Activated CD4-positive, alpha-beta T cell treated with anti-CD3 and anti-CD28 coated beads, Interleukin-2, amount 50 U/mL, for 16 hours (primary cell): ENCODE measurements at regions not wholly inside any gene's neighbourhood (a gene's known extent, or its start where the extent isn't known, plus 50 kb on each side); places are given as distances from the start of the nearest gene placed in this dataset.
"Not testable (repeated sequence)": the region's sequence is repeated elsewhere in the genome, so short reads cannot be mapped to it uniquely, and the experiment has no call there.

ENCODE experiments used
- DNase-seq: peaks from one replicate; pipeline ENCODE4 v3.0.0-alpha.2; 2020

GRCh38 chr15:81765816-81766215, 280.0 kb downstream of the MEX3B start:
- DNase-seq = no peak

GRCh38 chr15:81763304-81763703, 282.5 kb downstream of the MEX3B start:
- no peak for DNase-seq

GRCh38 chr15:81760686-81761085, 285.1 kb downstream of the MEX3B start:
- DNase-seq = no peak

- DNase-seq = no peak
These were observed 287.0 kb downstream of the MEX3B start for GRCh38 chr15:81758818-81759284.

GRCh38 chr15:81755626-81756025, 290.2 kb downstream of the MEX3B start:
- no peak for DNase-seq

DNA sequence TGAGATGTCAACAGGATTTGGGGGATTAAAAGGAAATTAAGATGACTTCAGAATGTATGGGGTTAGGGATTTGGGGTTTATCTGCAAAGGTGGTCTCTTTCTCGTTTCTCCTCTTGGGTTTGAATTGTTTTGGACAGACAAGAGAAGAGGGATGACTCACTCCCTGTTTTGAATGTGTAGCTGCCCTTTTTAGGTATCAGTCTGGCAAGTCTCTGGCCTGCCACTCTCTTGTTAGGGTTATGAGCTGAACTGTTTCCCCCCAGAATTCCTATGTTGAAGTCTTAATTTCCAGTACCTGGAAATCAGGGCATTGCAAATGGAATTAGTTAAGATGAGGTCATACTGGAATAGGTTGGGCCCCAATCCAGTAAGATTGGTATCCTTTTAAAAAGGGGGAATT, 291.7 kb downstream of the MEX3B start:
- DNase-seq = no peak

- DNase-seq = no peak
These were observed 292.8 kb downstream of the MEX3B start for GRCh38 chr15:81752974-81753373.

DNA sequence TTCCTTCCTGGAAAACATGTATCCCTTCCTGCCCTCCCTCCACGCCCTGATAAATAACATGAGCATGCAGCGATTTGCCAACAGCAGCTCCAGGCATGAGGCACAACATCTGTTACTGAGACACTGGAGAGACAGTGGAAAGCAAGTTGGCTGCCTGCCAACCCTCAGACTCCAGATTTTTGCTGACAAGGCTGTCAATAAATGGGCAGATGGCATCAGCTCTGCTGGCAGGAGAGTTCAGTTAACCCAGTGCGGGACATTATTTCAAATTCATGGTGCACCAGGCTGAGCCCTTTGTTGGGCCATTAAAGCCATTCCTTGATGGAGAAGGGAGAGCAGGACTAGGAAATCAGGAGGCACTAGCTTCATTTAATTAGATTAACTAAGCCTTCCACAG, 293.3 kb downstream of the MEX3B start:
- no peak for DNase-seq

- DNase-seq = no peak
These were observed 293.8 kb downstream of the MEX3B start for GRCh38 chr15:81751816-81752545.

- no peak for DNase-seq
These were observed 294.6 kb downstream of the MEX3B start for GRCh38 chr15:81751256-81751655.

DNA sequence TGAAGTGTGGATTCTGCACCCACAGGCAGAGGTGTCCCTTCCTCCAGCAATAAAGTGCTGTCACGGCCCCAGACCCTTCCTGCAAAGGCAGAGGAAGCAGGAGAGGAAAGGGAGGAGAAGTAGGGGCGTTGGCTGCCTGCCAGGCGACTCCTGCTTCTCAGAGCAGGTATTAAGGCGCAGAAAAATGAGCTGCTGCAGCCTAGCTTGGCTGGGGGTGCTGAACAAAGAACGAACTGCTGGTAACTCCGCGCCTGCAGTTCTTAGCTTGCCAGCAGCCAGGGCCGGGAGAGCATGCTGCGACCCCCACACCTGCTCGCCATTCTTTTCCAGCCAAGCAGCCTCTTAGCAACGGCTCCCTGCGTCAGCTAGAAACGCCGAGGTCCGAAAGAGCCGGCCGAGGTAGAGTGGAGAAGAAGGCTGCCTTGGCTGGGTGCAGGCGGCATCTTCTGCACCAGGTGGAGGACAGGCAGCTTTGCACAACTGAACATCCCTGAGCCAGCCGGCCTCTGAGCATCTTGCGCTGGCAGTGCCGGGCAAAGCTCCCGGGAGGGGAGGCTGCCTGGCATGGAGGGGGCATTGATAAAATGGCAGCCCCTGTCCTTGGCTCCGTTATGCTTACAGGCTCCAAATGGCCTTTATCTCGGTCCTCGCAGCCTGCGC, 296.0 kb downstream of the MEX3B start:
- DNase-seq = no peak

GRCh38 chr15:81747482-81747881, 298.3 kb downstream of the MEX3B start:
- DNase-seq = no peak

DNA sequence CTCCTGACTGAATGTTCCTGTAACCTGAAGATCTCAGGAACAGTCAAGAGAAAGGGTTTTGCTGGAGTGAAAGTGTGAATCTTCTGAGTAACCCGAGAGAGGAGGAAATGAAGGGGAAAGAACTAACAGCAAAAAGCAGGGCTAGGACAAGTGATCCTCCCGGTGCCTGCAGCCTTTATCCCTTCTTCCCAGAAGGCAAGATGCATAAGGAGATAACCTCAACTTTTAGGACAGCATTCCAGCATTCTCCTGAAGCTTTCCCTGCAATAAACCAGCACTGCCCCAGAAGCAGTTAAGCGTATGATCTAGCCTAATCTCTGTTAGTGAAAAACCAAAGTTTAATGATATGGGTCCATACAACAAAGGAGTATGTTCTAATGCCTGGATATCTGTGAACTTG, 298.8 kb downstream of the MEX3B start:
- DNase-seq = no peak

DNA sequence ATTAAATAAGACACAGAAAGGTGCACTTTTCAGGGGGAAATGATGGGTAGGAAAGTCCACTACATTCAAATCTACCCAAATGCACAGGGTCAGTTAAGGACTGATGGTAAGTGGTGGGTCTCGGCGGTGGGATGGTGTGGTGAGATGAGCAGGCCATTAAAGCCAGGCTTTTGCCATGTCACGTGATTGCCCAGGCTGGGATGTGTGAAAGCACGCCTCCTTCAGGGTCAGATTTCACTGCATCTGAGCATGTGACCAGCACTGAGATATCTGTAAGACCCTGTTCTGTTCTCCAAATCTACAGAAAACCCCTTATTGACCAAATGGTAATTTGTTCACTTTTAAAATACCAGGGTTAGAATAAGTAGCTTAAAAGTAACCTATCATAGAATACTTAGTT, 301.5 kb downstream of the MEX3B start:
- no peak for DNase-seq

GRCh38 chr15:81740416-81740815, 305.4 kb downstream of the MEX3B start:
- DNase-seq = no peak

- no peak for DNase-seq
These were observed 316.5 kb downstream of the MEX3B start for GRCh38 chr15:81729340-81729739.

DNA sequence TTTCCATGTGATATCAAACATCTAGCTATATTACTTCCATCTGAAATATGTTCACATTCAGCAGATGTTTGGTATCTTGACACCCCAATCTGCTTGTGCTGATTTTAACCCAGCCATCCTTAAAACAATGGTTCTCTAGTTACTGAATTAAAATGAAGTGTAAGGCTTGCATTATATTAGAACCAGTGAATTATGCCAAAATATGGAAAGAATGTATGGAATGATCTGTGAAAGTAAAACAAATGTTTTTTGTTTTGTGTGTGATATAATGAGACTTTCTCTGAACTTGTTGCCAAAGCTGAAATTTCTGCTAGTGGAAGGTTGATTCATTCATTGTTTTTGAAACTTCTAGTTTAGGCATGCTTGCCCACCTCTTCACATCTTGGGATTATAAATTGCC, 317.1 kb downstream of the MEX3B start:
- no peak for DNase-seq

- DNase-seq = no peak
These were observed 320.2 kb downstream of the MEX3B start for GRCh38 chr15:81725590-81725989.

DNA sequence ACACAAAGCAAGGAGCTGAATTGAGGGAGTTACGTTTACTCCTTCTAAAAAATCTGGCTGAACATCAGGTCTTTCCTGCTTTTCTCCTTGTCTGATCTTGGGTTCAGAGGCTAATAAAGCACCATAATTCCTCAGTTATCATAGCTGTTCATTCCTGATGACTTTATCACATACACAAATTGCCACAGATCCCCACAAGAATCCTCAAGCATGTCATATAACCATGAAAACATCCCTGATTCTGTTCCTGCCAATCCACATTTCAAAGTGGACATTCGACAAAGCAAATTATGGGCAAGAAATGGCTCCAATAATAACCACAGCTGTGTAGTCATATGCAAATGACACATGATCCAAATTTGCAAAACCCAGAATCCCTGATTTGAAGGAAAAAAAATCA, 321.3 kb downstream of the MEX3B start:
- DNase-seq = no peak

- DNase-seq = no peak
These were observed 322.1 kb downstream of the MEX3B start for GRCh38 chr15:81723701-81724100.

- no peak for DNase-seq
These were observed 322.6 kb downstream of the MEX3B start for GRCh38 chr15:81723113-81723651.

DNA sequence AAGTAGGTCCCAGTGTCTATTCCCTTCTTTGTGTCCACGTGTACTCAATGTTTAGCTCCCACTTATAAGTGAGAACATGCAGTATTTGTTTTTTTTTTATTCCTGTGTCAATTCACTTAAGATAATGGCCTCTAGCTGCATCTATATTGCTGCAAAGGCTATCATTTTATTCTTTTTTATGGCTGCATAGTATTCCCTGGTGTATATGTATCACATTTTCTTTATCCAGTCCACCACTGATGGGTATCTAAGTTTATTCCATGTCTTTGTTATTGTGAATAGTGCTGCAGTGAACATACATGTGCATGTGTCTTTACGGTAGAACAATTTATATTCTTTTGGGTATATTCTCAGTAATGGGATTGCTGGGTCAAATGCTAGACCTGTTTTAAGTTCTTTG, 329.4 kb downstream of the MEX3B start:
- not testable (repeated sequence) for DNase-seq

DNA sequence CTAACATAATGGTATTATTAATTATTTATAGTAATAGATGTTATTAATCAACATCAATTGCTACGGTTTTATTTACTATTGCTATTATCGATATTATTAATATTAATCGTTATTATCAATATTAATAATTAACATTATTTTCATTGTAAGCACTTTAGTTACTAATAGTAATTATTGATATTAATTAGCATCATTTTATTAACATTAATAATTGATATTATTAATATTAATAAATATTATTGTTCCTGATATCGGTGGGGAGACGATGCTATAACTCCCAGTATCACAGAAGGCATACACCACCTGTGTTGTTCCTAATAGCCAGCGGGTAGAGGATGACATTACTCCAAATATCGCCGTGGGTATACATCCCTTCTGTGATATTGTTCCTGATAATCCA, 335.5 kb downstream of the MEX3B start:
- DNase-seq = no peak

- DNase-seq = not testable (repeated sequence)
These were observed 332.9 kb upstream of the TMC3 start for GRCh38 chr15:81706816-81707346.
